ENCODE measurements at regions not wholly inside any gene's neighbourhood (a gene's known extent, or its start where the extent isn't known, plus 50 kb on each side); places are given as distances from the start of the nearest gene placed in this dataset.

GRCh38 chr13:67827992-67828391 is 597.9 kb upstream of the PCDH9 start:
- TF ChIP-seq CBX8 (IDR thresholded peaks at IDR 0.05; ENCODE audit: borderline replicate concordance, low read depth, low read length) (no peak), NANOG (IDR thresholded peaks at IDR 0.05; ENCODE audit: insufficient read depth, low read depth, low read length, poor library complexity, severe bottlenecking) (no peak), CHD2 (IDR thresholded peaks at IDR 0.05; ENCODE audit: low read length) (no peak), YY1 (IDR thresholded peaks at IDR 0.05; ENCODE audit: low read depth, low read length) (no peak), CEBPB (IDR thresholded peaks at IDR 0.05; ENCODE audit: low read depth, low read length) (no peak)
- H2AFZ ChIP-seq (ENCODE audit: low read length) = no peak overlapping the region
- no peak overlapping the region for H3K4me3 ChIP-seq (ENCODE audit: extremely low read depth in 1 of 4, insufficient read depth in 2 of 4, low read depth in 3 of 4, low read length in 4 of 4)
- H2BK20ac ChIP-seq (ENCODE audit: low read length) = no peak overlapping the region
- no peaks in the 10 kb centered on the region for H3K79me1 ChIP-seq (ENCODE audit: low read depth, low read length)
- FAIRE-seq = no peak
- no peak for DNase-seq (ENCODE audit: low read depth in 1 of 2, low spot score in 2 of 2)
- no peak overlapping the region for H2BK12ac ChIP-seq (ENCODE audit: low read depth, low read length)
- H4K91ac ChIP-seq (replicated peaks; ENCODE audit: insufficient read length, low read length) = no peak overlapping the region
- no peak overlapping the region for H3K14ac ChIP-seq (ENCODE audit: insufficient read length)
- H3K9ac ChIP-seq (replicated peaks in 1 of 4; ENCODE audit: extremely low read depth in 1 of 4, low read depth in 3 of 4, low read length in 3 of 4) = no peak overlapping the region
- no peak overlapping the region for H2BK15ac ChIP-seq (ENCODE audit: low read length)
- H3K79me2 ChIP-seq (ENCODE audit: control insufficient read depth in 1 of 2, insufficient read depth in 2 of 2, low read length in 2 of 2) = no peaks in the 10 kb centered on the region
- no peaks in the 10 kb centered on the region for H3K36me3 ChIP-seq (ENCODE audit: control insufficient read depth in 2 of 4, insufficient read depth in 4 of 4, low read length in 3 of 4)
- H3K4me2 ChIP-seq (ENCODE audit: insufficient read depth in 1 of 2, low read depth in 2 of 2, low read length in 2 of 2) = no peak overlapping the region
- H3K23me2 ChIP-seq (ENCODE audit: low read depth, low read length) = no peaks in the 10 kb centered on the region
- H2BK5ac ChIP-seq (ENCODE audit: low read depth, low read length) = no peak overlapping the region
- H3K23ac ChIP-seq (ENCODE audit: insufficient read length) = no peak overlapping the region
- POLR2A ChIA-PET (ENCODE audit: partially characterized antibody) = no interaction called here
- H3K27me3 ChIP-seq (replicated peaks in 1 of 4; ENCODE audit: control insufficient read depth in 3 of 4, extremely low read depth in 1 of 4, insufficient read depth in 3 of 4, low read length in 3 of 4) = no peaks in the 10 kb centered on the region
- H3K56ac ChIP-seq (replicated peaks; ENCODE audit: insufficient read length, low read depth, low read length) = no peak overlapping the region
- no peak overlapping the region for H2BK120ac ChIP-seq (replicated peaks; ENCODE audit: low read depth, low read length)
- H2AK5ac ChIP-seq (ENCODE audit: low read depth, low read length) = no peak overlapping the region
- H3K4ac ChIP-seq (replicated peaks; ENCODE audit: insufficient read length, low read depth, low read length) = no peak overlapping the region
- H4K8ac ChIP-seq (ENCODE audit: extremely low read depth, insufficient read depth, low read length) = no peak overlapping the region
- H3K27ac ChIP-seq (ENCODE audit: low read depth, low read length) = no peak overlapping the region
- no peak overlapping the region for H3K18ac ChIP-seq (ENCODE audit: extremely low read depth, low read length)
- H4K20me1 ChIP-seq (replicated peaks in 1 of 2; ENCODE audit: control insufficient read depth in 1 of 2, insufficient read depth in 2 of 2, low read length in 2 of 2) = no peaks in the 10 kb centered on the region
- H3K9me3 ChIP-seq (ENCODE audit: insufficient read depth in 2 of 2, low read depth in 1 of 2, low read length in 1 of 2) = no peaks in the 10 kb centered on the region
- no peak overlapping the region for H4K5ac ChIP-seq (ENCODE audit: insufficient read length, low read depth, low read length)
- no peaks in the 10 kb centered on the region for H3K4me1 ChIP-seq (replicated peaks in 1 of 4; ENCODE audit: control insufficient read depth in 3 of 4, insufficient read depth in 4 of 4, low read length in 3 of 4)
- CTCF ChIA-PET (ENCODE audit: partially characterized antibody) = interaction anchor here (1.2 kb wide), 1 partner anchor 13 kb away, joined by 3 read pairs; no protein-coding TSS in a partner anchor

All from H1 (cell line).